Stimulated activated CD8-positive, alpha-beta memory T cell treated with anti-CD3 and anti-CD28 coated beads, Interleukin-7, amount 100 ng/mL, for 48 hours (primary cell): ENCODE measurements at regions not wholly inside any gene's neighbourhood (a gene's known extent, or its start where the extent isn't known, plus 50 kb on each side); places are given as distances from the start of the nearest gene placed in this dataset.
"Not testable (repeated sequence)": the region's sequence is repeated elsewhere in the genome, so short reads cannot be mapped to it uniquely, and the experiment has no call there.

Experiments used
- DNase-seq, 2 donors: peaks; one replicate each; pipeline ENCODE4 v3.0.0-alpha.2; 2020; ENCODE audit warnings: low read depth in 1 of 2; ENCODE audit errors: extremely low read depth in 1 of 2

DNA sequence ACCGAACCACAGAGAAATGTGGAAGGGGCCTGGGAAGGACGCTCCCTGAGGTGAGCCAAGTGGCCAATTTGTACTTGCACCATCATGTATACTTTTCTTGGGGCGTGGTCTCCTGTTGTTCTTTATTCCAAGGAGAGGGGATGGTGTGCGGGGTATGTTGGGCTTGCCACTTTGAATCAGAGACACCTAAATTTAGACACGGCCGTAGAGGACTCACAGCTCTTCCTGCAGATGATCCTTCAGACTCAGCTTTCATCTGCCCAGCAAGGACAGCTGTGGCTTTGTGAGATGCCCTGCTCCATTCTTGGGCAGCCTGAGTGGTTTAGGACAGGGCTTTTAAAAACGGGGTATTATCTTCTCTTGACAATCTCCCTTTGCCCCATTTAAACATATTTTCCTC lies 473.2 kb downstream of the REEP3 start:
- DNase-seq: no peak

DNA sequence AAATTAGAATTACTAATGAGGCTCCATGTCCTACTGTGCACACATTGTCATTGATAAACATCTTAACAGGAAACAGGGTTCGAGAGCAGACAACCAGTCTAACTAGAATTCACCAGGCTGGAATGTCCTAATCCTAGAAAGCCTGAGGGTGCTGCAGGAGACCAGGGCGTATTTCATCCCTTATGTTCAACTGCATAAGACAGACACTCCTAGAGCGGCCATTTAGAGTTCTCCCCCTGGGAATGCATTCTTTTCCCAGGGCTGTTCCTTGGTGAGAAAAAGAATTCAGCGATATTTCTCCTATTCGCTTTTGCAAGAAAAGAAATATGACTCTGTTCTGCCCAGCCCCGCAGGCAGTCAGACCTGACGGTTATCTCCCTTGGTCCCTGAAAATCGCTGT lies 486.0 kb downstream of the REEP3 start:
- no peak for DNase-seq

DNA sequence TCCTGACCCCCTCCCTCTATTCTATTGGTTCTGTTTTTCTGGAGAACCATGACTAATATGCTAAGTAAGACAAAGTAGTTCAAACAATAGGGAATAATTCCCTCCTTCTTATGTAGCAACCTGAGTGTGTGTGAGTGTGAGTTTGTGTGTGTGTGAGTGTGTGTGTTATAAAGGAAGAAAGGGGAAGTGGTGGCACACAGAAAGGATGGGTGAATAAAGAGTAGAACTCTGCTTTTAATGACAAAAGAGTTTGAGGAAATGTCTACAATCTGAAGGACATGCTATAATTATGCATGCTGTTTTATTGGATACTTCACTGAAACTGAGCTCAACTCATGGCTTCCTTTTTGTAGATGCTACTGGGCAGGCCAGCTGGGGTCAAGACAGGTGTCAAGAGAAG lies 489.5 kb downstream of the REEP3 start:
- DNase-seq: no peak

DNA sequence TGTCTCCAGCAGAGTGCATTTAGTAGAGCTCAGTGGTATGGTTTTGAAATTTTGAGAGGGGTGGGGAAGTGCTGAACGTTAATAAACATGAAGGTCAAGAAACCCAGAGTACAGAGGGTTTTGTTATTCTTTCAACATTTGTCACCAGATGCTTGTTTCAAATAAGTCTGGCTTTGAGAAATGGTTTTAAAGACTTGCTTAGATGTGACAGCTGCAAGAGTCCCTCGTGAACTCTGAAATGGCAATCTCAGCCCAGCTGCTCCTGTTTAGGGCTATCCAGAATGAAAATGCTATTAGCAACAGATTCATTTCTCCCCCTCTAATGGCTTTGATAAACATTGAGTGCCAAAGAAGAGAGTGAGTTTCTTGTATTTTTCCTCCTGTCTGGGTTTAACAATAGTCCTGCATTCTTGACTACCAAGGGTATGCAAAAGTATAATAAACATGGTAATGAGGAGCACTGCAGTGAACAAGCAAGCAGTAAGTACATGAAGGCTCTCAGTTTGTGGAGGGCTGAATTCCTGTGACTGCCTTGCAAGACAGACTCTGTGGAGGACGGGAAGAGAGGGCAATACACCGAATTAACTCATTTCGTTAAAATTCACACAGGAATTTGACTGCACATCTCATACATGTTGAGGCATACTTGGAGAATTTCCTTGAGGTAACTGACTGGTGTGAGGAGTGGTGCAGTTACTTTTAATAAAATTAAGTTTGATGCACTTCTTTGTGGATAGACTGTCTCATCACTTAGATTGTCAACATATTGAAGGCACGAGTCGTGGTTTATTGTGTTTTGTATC lies 490.9 kb downstream of the REEP3 start:
- DNase-seq: no peak

DNA sequence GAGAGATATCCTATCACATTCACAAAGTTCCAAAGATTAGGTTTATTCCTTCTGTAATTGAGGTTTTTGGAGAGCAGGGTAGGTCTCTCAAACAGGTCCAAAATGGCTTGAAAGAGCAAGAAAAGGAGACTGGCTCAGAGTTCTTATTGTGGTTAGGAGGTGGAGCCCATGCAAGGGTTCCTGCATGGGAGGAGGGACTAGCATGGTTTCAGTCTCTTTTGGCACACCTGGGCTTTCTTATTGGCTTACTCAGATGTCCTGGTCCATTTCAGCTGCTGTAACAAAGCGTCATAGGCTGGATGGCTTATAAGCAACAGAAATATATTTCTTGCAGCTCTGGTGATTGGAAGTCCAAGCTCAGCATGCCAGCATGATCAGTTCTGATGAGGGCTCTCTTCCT lies 493.1 kb downstream of the REEP3 start:
- no peak for DNase-seq

DNA sequence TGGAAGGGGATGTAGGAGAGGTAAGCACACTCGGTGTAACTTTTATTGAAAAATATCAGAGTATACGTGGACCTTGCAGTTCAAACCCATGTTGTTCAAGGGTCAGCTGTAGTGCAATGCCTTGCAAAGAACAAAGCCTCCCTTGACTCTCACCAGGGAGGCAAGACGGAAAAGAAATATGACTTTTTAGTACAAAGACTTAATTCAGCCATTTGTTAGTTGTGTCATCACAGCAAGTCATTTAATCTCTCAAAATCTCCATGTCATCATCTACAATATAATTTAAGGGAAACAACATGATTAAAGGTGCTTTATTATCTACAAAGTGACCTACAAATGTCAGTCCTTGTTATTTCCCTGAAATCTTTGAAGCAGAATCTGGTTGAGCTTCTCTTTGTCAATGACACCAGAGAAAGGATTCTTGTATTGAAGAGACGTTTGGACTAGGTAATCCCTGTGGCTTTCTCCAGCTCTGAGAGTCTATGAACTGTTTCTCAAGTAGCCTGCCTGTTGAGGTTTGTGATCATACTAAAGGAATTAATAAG lies 502.8 kb downstream of the REEP3 start:
- DNase-seq: no peak

DNA sequence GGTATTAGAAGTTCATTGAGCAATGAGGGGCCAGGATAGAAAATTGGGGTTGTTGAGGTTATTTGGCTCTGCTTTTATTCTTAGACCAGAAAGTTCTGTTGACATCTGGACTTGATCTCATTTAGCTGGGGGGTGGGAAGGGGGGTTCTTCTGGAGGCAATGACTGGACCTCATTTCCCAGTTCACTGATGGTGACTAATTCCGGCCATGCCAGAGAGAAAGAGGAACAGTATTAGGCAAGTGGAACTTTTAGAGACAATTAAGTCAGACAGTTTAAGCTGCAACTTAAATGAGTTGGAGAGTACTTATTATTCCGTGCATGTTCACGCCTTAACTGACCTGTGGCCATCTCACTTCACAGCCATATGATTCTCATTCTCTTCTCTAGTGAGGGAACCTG lies 512.5 kb downstream of the REEP3 start:
- DNase-seq: no peak

DNA sequence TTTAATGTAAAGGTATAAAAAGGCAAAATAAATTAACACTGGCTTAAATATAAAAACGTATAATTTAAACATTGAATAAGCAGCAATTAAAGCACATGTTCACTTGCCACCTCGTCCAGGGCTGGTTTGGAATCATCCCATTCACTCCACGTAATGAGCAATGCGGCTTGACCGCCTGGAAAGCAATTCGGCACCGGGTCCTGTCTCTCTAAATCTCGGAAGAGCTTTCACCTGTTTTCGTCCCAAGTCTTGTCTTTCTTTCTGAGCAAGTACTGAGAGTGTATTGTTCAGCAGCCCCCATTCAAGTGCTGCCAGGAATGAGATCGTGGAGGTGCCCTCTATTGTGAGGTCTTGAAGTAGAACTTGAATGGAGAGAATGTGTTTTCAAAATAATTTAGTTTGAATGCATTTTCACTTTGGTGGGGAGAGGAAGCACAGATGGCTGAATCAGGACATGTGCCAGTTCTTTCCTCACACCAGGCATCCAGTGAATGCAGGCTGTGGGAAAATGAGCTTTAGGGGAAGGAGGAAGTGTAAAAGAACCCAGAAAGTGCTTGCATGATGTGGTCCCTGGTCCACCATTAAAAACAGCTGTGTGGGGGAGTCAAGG lies 515.2 kb downstream of the REEP3 start:
- DNase-seq: no peak

DNA sequence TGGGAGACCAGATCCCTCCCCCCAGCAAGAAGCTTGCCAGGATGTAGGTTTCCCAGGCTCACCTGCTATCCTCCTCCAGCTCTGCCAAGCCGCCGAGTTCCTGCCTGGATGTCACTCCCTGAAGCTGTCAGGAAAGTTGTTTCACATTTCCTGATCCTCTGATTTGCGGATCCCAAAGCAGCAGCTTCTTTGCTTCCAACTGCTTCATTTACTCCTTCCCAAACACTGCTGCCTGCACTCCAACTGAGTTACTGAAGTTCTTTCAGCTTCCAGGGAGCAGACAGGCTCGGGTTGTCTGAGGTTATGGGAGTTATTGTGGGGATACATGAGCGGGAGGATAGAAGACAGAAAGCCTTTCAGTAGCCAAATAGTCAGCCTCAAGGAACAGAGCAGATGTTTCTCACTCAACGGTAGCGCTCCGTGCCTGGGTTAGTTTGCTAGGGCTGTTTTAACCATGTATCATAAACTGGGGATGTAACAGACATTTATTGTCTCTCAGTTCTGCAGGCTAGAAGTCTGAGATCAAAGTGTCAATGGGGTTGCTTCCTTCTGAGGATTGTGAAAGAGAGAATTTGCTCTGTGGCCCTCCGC lies 516.0 kb downstream of the REEP3 start:
- DNase-seq: no peak

DNA sequence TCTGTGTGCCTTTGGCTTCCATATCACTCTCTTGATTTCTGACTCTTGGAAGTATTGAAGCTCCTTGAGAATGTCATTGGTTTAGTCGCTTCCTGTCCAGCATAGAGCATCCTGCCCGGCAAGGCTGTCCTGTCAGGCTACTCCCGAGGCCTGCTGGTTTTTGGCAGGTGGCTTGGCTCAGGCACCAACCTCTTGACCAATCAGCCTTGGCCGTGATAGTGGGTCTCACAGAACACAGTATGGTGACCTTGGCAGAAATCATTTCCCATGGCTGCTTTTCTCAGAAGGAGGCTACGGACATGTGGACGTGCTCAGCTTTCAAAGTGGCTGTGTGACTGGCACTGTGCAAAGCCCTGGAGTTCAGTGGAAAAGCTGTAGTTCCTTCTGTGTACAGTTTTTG lies 516.9 kb downstream of the REEP3 start:
- DNase-seq: no peak

DNA sequence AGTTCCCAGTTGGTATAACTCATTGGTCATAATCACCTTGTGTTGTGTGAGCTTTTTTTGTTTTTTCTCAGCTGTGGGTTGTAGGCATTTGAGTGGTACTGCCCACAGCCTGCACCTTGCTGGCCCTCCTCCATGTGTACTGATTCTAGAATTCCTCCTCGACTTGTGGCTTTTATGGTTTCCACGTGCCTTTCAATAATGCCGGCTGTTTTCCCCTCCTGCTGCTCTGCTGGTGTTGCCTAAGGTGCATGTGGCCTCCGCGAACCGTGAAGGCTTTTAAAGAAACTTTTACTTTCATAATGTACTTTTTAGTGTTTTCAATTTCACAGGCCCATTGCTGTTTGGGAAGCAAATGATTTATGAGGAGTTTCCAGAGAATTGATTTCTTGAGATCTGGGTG lies 518.0 kb downstream of the REEP3 start:
- no peak for DNase-seq

DNA sequence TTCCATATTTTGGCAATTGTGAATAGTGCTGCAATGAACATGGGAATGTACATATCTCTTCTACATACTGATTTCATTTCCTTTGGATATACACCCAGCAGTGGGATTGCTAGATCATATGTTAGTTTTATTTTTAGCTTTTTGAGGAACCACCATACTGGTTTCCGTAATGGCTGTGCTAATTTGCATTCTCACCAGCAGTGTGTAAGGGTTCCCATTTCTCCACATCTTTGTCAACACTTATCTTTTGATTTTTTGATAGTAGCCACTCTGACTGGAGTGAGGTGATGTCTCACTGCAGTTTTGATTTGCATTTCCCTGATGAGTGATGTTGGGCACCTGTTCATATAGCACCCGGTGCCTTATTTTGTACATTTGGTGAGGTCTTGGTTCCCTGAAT lies 519.6 kb downstream of the REEP3 start:
- DNase-seq: no peak

DNA sequence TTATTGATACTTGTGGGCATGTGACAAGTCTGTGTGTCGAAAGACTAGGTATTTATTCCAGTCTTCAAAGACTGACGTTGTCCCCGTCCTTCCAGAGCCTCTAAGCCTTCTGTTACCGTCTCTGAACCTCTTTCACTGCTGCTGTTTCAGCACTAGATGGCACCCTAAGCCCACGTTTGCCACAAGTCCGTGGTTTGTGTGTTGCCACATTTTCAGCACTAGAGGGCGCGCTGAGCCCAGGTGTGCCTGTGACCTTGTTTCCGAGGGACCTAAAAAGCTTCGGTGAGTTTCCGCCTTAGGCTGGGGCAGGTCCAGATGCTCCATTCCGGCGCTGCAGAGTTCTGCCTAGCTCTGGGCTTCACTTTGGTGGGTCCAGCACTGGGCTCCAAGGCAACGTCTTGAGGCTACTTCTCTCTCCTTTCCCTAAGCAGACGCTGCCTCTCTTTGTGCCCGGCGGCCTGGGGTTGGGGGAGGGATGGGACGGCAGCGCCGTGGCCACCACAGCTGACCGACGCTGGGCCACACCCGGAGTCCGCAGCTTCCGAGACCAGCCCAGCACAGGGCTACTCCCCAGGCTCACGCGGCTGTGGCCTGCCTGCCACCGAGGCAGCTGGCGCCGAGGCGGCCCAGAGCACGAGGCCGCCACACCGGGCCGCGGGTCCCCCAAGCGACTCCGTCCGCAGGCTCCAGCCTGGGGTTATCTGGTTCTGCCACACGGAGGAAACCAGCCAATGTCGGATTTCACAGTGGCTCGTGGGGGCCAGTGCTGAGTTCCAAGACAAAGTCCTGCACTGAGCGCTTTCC lies 520.2 kb downstream of the REEP3 start:
- DNase-seq: peak; percentile 37 to 46

DNA sequence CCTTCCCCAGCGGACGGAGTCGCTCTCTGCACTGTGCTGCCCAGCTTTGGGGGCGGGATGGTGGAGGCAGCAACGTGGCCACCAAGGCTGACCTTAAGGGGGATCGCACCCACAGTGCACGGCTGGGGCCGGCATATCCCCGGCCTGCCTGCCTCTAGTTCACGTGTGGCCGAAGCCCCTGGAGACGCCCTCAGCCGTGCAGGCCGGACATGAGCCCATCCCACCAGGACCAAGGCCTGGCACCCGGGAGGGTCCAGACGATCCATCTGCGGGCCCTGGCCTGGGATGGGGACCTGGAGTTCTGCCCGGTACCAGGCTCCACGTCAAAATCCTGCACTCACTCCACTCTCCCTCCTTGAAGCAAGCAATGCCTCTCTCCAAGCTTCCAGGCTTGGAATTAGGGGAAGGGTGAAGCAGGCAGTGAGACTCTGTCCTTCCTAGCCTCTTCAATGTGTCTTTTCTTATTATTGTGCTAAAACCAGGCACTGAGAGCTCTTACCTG lies 520.8 kb downstream of the REEP3 start:
- no peak for DNase-seq

DNA sequence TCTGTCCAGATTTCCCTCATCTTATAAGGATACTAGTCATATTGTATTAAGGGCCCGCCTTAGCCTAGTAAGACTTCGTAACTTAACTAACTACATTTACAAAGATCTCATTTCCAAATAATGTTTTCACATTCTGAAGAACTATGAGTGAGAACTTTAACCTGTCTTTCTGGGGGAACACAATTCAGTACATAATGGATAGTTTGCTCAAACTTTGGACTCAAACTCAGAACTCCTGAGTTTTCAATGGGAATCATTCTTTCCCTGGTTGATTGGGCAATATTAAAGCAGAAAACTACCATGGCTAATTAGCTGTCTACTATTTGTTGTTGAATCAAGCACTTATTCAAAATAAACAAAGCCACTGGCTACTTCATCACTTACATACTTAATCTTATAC lies 522.9 kb downstream of the REEP3 start:
- DNase-seq: no peak

DNA sequence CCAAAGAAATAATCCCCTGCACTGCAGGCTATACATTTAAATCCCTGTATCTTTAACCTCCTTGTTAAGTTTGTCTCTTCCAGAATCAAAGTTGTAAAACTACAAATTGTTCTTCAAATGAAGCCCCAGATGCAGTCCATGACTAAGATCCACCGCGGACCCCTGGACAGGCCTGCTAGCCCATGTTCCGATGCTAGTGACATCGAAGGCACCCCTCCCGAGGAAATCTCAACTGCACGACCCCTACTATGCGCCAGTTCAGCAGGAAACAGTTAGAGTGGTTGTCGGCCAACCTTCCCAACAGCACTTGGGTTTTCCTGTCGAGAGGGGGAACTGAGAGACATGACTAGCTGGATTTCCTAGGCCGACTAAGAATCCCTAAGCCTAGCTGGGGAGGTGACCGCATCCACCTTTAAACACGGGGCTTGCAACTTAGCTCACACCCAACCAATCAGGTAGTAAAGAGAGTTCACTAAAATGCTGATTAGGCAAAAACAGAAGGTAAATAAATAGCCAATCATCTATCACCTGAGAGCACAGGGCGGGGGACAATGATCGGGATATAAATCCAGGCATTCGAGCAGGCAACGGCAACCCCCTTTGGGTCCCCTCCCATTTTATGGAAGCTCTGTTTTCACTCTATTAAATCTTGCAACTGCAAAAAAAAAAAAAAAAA lies 523.9 kb downstream of the REEP3 start:
- DNase-seq: not testable (repeated sequence)

DNA sequence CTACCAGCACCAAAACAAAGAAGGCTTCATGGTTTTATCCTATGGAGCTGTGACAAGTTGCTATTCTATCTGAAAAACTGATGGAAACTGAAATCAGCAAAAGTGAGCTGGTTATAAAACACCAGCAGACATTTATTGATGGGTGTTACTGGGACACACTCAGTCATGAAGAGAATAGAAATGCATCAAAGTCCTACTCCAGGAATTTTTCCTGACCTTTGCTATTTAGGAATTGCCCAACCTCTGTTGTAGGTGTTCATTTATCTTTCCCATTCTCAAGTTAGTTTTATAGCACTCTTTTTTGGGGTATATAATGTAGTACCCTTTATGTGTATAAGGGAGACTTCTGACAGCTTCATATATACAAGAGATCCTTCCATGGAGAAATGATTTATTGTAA lies 533.2 kb downstream of the REEP3 start:
- DNase-seq: no peak

DNA sequence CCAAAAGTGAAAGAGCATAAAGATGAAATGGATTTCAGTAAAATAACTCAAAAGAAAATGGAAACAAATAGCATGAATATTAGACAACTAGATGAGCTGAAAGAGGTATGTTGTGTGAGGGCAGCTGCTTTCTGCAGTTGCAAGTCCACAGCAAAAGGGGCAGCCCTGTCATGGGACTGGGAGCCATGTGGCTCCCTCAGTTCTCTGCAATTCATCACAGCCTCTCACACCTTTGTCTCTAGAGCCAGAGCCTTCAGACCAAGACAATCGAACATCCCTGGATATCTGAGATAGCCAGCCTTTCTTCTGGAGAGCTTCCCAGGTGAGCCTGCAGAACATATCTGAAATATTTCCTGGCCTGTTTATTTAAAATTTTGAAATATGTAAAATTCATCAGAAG lies 538.7 kb downstream of the REEP3 start:
- DNase-seq: no peak

DNA sequence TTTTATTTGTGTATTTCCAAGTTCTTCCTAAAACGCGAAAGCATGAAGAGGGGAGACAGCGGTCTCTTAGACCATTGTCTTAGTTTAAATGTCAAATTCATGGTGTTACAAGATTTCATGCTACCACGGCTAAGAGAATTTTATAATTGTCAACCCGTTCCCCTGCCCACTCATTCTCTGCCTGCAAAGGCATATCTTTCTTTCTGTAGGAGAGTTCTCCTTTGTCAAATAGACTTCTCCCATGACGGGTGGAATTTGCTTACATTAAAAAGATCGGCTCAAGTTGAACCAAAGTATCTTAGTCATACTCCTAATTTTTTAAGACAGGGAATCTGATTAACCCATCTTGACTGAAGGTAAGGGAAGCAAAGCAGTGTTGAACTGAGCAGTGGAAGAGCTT lies 539.2 kb downstream of the REEP3 start:
- no peak for DNase-seq

DNA sequence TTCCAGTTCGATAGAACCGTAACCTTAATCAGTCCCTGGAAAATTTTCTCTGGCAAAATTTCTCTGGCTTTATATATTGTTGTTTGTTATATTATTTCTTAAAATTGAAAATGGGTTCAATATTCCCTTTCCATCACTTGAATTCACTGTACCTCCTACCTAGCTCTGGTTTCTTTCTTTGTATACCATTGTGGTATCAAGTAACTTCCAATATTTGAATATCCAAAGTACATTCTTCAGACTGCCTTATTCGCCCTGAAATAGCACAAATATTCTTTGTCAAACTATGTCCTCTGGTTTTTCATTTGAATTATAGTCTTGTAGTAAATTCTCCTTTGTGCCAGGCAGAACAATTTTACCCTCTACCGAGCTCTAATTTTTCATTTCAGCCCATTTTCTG lies 541.6 kb downstream of the REEP3 start:
- DNase-seq: no peak
